K562 (cell line): ENCODE measurements at regions not wholly inside any gene's neighbourhood (a gene's known extent, or its start where the extent isn't known, plus 50 kb on each side); places are given as distances from the start of the nearest gene placed in this dataset.

ENCODE experiments used
- ATAC-seq: fragments of 200-7000 bp; cut with Tn5 transposase; 3 replicates; pipeline ENCODE4 v1.9.1; 2020; ENCODE audit warnings: moderate library complexity
- BruUV-seq: library from RNA; stranded (reverse); fragments of 400-500 nt; replicated peaks from 2 replicates; lab custom pipeline; 2021; lab: Mats Ljungman, UMichigan
- CTCF ChIA-PET: fragments of 300-600 bp; formaldehyde crosslinking; extraction: SDS; loops from one replicate; lab custom pipeline; 2021; ENCODE audit warnings: low intra/inter-chr PET ratio; lab: Yijun Ruan, JAX
- POLR2A ChIA-PET: fragments of 300-600, 350-650 bp; sonication (Branson Sonifier 250); formaldehyde crosslinking; extraction: SDS; loops from one replicate; lab custom pipeline; 2021; ENCODE audit warnings: antibody characterized with exemption, inconsistent platforms; lab: Yijun Ruan, JAX
- DNase-seq, 4 experiments: peaks; one replicate each; pipeline versions ENCODE4 v3.0.0 to v3.0.0-alpha.2; 2011 to 2018; ENCODE audit warnings: low spot score in 3 of 4, mixed read lengths in 3 of 4; ENCODE audit errors: extremely low read depth in 1 of 4
- FAIRE-seq: peaks from 2 replicates; lab custom pipeline; 2011; peaks lifted over from hg19 to GRCh38; lab: Jason Lieb, UNC
- H2AFZ ChIP-seq: 2 replicates; pipeline ENCODE4 v1.6.0; 2011; ENCODE audit warnings: low read depth, low read length, control low read depth, inconsistent platforms
- H3K27ac ChIP-seq: fragments of 200-600 bp; 3 replicates; pipeline ENCODE4 v1.8.0; 2011; ENCODE audit warnings: low read depth, mild to moderate bottlenecking, control low read depth, inconsistent platforms, low read length, moderate library complexity, mixed read lengths; ENCODE audit errors: extremely low read depth
- H3K27me3 ChIP-seq, 2 experiments: fragments of 300-600 bp in 1 of 2; 2 replicates in 1 of 2; 3 replicates in 1 of 2; pipeline versions ENCODE4 v1.6.0 to v1.8.0; 2011; ENCODE audit warnings: inconsistent platforms in 2 of 2, low read length in 2 of 2, mild to moderate bottlenecking in 1 of 2, mixed read lengths in 1 of 2, moderate library complexity in 1 of 2; ENCODE audit not compliant: control insufficient read depth in 2 of 2, insufficient read depth in 2 of 2
- H3K36me3 ChIP-seq: fragments of 300-600 bp; 3 replicates; pipeline ENCODE4 v1.8.0; 2011; ENCODE audit warnings: mild to moderate bottlenecking, low read length, inconsistent platforms; ENCODE audit not compliant: control insufficient read depth, insufficient read depth
- H3K4me1 ChIP-seq, 2 experiments: fragments of 200-600 bp in 1 of 2; replicated peaks in 1 of 2; 2 replicates in 1 of 2; 3 replicates in 1 of 2; pipeline versions ENCODE4 v1.5.1 to v1.8.0; 2011; ENCODE audit warnings: inconsistent platforms in 2 of 2, low read length in 2 of 2, mild to moderate bottlenecking in 1 of 2, mixed read lengths in 1 of 2, moderate library complexity in 1 of 2; ENCODE audit not compliant: control insufficient read depth in 2 of 2, insufficient read depth in 2 of 2
- H3K4me2 ChIP-seq: 2 replicates; pipeline ENCODE4 v1.6.1; 2011; ENCODE audit warnings: low read length, control low read depth, inconsistent platforms, mixed read lengths; ENCODE audit not compliant: insufficient read depth
- H3K4me3 ChIP-seq: fragments of 200-600 bp; sonication (generic), shearing (Covaris generic); 2 replicates; pipeline ENCODE4 v1.5.1; 2016; ENCODE audit warnings: control low read depth, inconsistent platforms
- H3K79me2 ChIP-seq: fragments of 200-600 bp; 3 replicates; pipeline ENCODE4 v1.8.0; 2011; ENCODE audit warnings: low read length, inconsistent platforms; ENCODE audit not compliant: control insufficient read depth, insufficient read depth
- H3K9ac ChIP-seq, 2 experiments: 2 replicates each; pipeline versions ENCODE4 v1.6.0 to v1.6.1; 2011; ENCODE audit warnings: low read depth in 2 of 2, low read length in 2 of 2, control low read depth in 1 of 2, inconsistent platforms in 1 of 2, mild to moderate bottlenecking in 1 of 2, mixed read lengths in 1 of 2; ENCODE audit not compliant: insufficient read depth in 1 of 2
- H3K9me1 ChIP-seq: one replicate; pipeline ENCODE4 v1.6.0; 2011; ENCODE audit warnings: inconsistent platforms, mild to moderate bottlenecking, low read length, moderate library complexity; ENCODE audit not compliant: control insufficient read depth, insufficient read depth
- H3K9me3 ChIP-seq: replicated peaks from 2 replicates; pipeline ENCODE4 v1.5.1; 2011; ENCODE audit warnings: low read depth, low read length, inconsistent platforms; ENCODE audit not compliant: control insufficient read depth, insufficient read depth
- H4K20me1 ChIP-seq: replicated peaks from 2 replicates; pipeline ENCODE4 v1.6.1; 2011; ENCODE audit warnings: low read length, inconsistent platforms, mixed read lengths; ENCODE audit not compliant: control insufficient read depth, insufficient read depth
- BMI1 ChIP-seq: fragments of 150-350 bp; IDR thresholded peaks from 2 replicates; pipeline ENCODE4 v1.6.1; 2014; ENCODE audit warnings: low read length
- CCAR2 ChIP-seq: fragments of 200-400 bp; formaldehyde crosslinking; IDR thresholded peaks from 2 replicates; pipeline ENCODE4 v1.6.1; 2017; ENCODE audit warnings: mild to moderate bottlenecking, low read depth, low read length
- ETS2 ChIP-seq: IDR thresholded peaks from 2 replicates; pipeline ENCODE4 v1.6.1; 2016; ENCODE audit warnings: borderline replicate concordance, missing genetic modification characterization, mild to moderate bottlenecking, moderate library complexity, missing compliant biosample characterization; ENCODE audit not compliant: poor library complexity, severe bottlenecking
- FOXA1 ChIP-seq: fragments of 450-650 bp; IDR thresholded peaks from 2 replicates; pipeline ENCODE4 v1.6.1; 2016; ENCODE audit warnings: mild to moderate bottlenecking, borderline replicate concordance
- HDAC6 ChIP-seq: IDR thresholded peaks from 2 replicates; pipeline ENCODE4 v1.6.1; 2012; ENCODE audit warnings: low read depth, mild to moderate bottlenecking, control low read depth, inconsistent platforms, low read length, moderate library complexity
- KHSRP ChIP-seq: fragments of 450-650 bp; IDR thresholded peaks from 2 replicates; pipeline ENCODE4 v1.6.1; 2017
- MED1 ChIP-seq: sonication (generic); formaldehyde crosslinking; IDR thresholded peaks from 2 replicates; pipeline ENCODE4 v1.8.1; 2023; ENCODE audit warnings: missing genetic modification reagents, borderline replicate concordance
- RBM14 ChIP-seq: fragments of 200-400 bp; formaldehyde crosslinking; IDR thresholded peaks from 2 replicates; pipeline ENCODE4 v1.6.1; 2018; ENCODE audit warnings: low read depth, mild to moderate bottlenecking, low read length, moderate library complexity, borderline replicate concordance; ENCODE audit not compliant: insufficient read depth
- RERE ChIP-seq: sonication (generic); formaldehyde crosslinking; IDR thresholded peaks from 2 replicates; pipeline ENCODE4 v1.8.0; 2023; ENCODE audit warnings: missing genetic modification reagents, mild to moderate bottlenecking, borderline replicate concordance
- ZKSCAN8 ChIP-seq: fragments of 200-800 bp; sonication (Bioruptor generic); IDR thresholded peaks from 2 replicates; pipeline ENCODE4 v1.6.1; 2016; ENCODE audit warnings: missing genetic modification characterization, missing compliant biosample characterization
- ZNF263 ChIP-seq: sonication (generic); formaldehyde crosslinking; IDR thresholded peaks from 2 replicates; pipeline ENCODE4 v1.8.0; 2022; ENCODE audit warnings: mild to moderate bottlenecking, missing genetic modification reagents, borderline replicate concordance
- ZNF354B ChIP-seq: fragments of 250-450 bp; sonication (Bioruptor Pico); IDR thresholded peaks from 2 replicates; pipeline ENCODE4 v1.4.0; 2020
- ZNF507 ChIP-seq: conservative IDR thresholded peaks from 2 replicates; pipeline ENCODE4 v1.6.1; 2017; ENCODE audit warnings: missing genetic modification characterization, missing compliant biosample characterization
- WGBS: fragments of 100-300 bp; shearing (Covaris generic); methylation state at CpG from one replicate; pipeline ENCODE4 v1.1.6; 2016; ENCODE audit warnings: low coverage, mixed read lengths; ENCODE audit not compliant: insufficient coverage; ENCODE audit errors: missing lambda C conversion rate; 5-methylcytosine and 5-hydroxymethylcytosine counted together
- in situ Hi-C: fragments of 300-500 bp; cut with MboI; formaldehyde crosslinking; loops from 4 replicates; pipeline ENCODE4 v1.15.0; 2018; ENCODE audit warnings: inconsistent platforms, mixed read lengths
- intact Hi-C: fragments of 100-400 bp; cut with micrococcal nuclease; formaldehyde crosslinking; loops from 2 replicates; pipeline ENCODE4 v1.14.2; 2022
- TF ChIP-seq, protein P1 (sequence below), 3 experiments: fragments of 200-800 bp in 1 of 3; fragments of 250-450 bp in 1 of 3; fragments of 450-650 bp in 1 of 3; sonication (Bioruptor Pico) in 1 of 3; sonication (Bioruptor generic) in 1 of 3; formaldehyde crosslinking in 1 of 3; IDR thresholded peaks; 2 replicates each; pipeline versions ENCODE4 v1.6.1 to v1.8.0; 2016 to 2022; ENCODE audit warnings: mild to moderate bottlenecking in 2 of 3, missing genetic modification characterization in 2 of 3, missing compliant biosample characterization in 1 of 3, moderate library complexity in 1 of 3

- Histone ChIP-seq H3K27me3 (peaks cover 2 to 11% of the 10 kb centered on the region in 2 experiments; a peak in 4 of 5 replicates), H3K27ac (no peak overlapping the region), H3K79me2 (no peaks in the 10 kb centered on the region), H4K20me1 (no peaks in the 10 kb centered on the region), H3K4me3 (no peak overlapping the region), H3K9me1 (no peaks in the 10 kb centered on the region), H3K36me3 (no peaks in the 10 kb centered on the region), H2AFZ (no peak overlapping the region), H3K9ac (no peak overlapping the region), H3K4me2 (no peak overlapping the region), H3K9me3 (no peaks in the 10 kb centered on the region), H3K4me1 (no peaks in the 10 kb centered on the region; a peak in 1 of 5 replicates)
- no TSS peak for BruUV-seq
- no peak for FAIRE-seq
- WGBS: 20% methylated on average over 3 of the region's 3 CpGs
- in situ Hi-C loops: no loop called here
- intact Hi-C loops: no loop called here
- no peak for ATAC-seq
- CTCF ChIA-PET: no interaction called here
- POLR2A ChIA-PET: interaction anchor here (1.0 kb wide), 1 partner anchor 37 kb away, joined by 3 read pairs; no protein-coding TSS in a partner anchor
- DNase-seq: no peak
- TF ChIP-seq, protein P1, sequence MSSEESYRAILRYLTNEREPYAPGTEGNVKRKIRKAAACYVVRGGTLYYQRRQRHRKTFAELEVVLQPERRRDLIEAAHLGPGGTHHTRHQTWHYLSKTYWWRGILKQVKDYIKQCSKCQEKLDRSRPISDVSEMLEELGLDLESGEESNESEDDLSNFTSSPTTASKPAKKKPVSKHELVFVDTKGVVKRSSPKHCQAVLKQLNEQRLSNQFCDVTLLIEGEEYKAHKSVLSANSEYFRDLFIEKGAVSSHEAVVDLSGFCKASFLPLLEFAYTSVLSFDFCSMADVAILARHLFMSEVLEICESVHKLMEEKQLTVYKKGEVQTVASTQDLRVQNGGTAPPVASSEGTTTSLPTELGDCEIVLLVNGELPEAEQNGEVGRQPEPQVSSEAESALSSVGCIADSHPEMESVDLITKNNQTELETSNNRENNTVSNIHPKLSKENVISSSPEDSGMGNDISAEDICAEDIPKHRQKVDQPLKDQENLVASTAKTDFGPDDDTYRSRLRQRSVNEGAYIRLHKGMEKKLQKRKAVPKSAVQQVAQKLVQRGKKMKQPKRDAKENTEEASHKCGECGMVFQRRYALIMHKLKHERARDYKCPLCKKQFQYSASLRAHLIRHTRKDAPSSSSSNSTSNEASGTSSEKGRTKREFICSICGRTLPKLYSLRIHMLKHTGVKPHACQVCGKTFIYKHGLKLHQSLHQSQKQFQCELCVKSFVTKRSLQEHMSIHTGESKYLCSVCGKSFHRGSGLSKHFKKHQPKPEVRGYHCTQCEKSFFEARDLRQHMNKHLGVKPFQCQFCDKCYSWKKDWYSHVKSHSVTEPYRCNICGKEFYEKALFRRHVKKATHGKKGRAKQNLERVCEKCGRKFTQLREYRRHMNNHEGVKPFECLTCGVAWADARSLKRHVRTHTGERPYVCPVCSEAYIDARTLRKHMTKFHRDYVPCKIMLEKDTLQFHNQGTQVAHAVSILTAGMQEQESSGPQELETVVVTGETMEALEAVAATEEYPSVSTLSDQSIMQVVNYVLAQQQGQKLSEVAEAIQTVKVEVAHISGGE (CRISPR knock-in tag; IDR thresholded peaks at IDR 0.05): no peak
- TF ChIP-seq FOXA1 (no peak), ZNF507 (tag) (no peak), KHSRP (no peak), HDAC6 (no peak), RERE (no peak), MED1 (CRISPR knock-in tag) (no peak), CCAR2 (no peak), BMI1 (no peak), ZNF263 (CRISPR knock-in tag) (no peak), ZKSCAN8 (no peak), ETS2 (no peak), RBM14 (no peak), ZNF354B (no peak)
Measured at GRCh38 chr10:86601956-86602602, 52.3 kb upstream of the OPN4 start.
